Panc1 (cell line): ENCODE measurements at regions not wholly inside any gene's neighbourhood (a gene's known extent, or its start where the extent isn't known, plus 50 kb on each side); places are given as distances from the start of the nearest gene placed in this dataset.

Experiments used
- ATAC-seq: fragments of 200-7000 bp; cut with Tn5 transposase; 2 replicates; pipeline ENCODE4 v1.9.1; 2020; ENCODE audit warnings: mild to moderate bottlenecking, moderate library complexity
- BruUV-seq: library from RNA; stranded (reverse); fragments of 400-500 nt; replicated peaks from 2 replicates; lab custom pipeline; 2021; lab: Mats Ljungman, UMichigan
- CTCF ChIA-PET: fragments of 300-600 bp; sonication (Branson Sonifier 250); formaldehyde crosslinking; loops from one replicate; lab custom pipeline; 2022; ENCODE audit warnings: antibody characterized with exemption; lab: Charles Lee
- POLR2A ChIA-PET: fragments of 300-600 bp; sonication (Branson Sonifier 250); formaldehyde crosslinking; loops from one replicate; lab custom pipeline; 2022; ENCODE audit warnings: antibody characterized with exemption; lab: Charles Lee
- DNase-seq: peaks from one replicate; pipeline ENCODE4 v3.0.0-alpha.2; 2010; ENCODE audit warnings: low read depth, low spot score
- H3K27ac ChIP-seq: 2 replicates; pipeline ENCODE4 v1.5.1; 2011; ENCODE audit warnings: mild to moderate bottlenecking, low read length, inconsistent platforms
- H3K27me3 ChIP-seq: fragments of 200-500 bp; sonication (Bioruptor generic); 2 replicates; pipeline ENCODE4 v1.6.0; 2014; ENCODE audit warnings: low read length, inconsistent platforms; ENCODE audit not compliant: control insufficient read depth, insufficient read depth
- H3K36me3 ChIP-seq: fragments of 200-500 bp; sonication (Bioruptor generic); 2 replicates; pipeline ENCODE4 v1.5.1; 2014; ENCODE audit warnings: inconsistent platforms, mild to moderate bottlenecking, low read length, moderate library complexity; ENCODE audit not compliant: control insufficient read depth, insufficient read depth
- H3K4me1 ChIP-seq: 2 replicates; pipeline ENCODE4 v1.5.1; 2011; ENCODE audit warnings: inconsistent platforms, mild to moderate bottlenecking, low read length, moderate library complexity; ENCODE audit not compliant: control insufficient read depth, insufficient read depth
- H3K4me3 ChIP-seq, 2 experiments: 2 replicates each; pipeline ENCODE4 v1.5.1; 2011 to 2012; ENCODE audit warnings: low read depth in 2 of 2, low read length in 2 of 2, mild to moderate bottlenecking in 2 of 2, inconsistent platforms in 1 of 2, moderate library complexity in 1 of 2
- H3K9me3 ChIP-seq: fragments of 200-500 bp; sonication (Bioruptor generic); 2 replicates; pipeline ENCODE4 v1.5.1; 2014; ENCODE audit warnings: low read depth, mild to moderate bottlenecking, inconsistent platforms, low read length, moderate library complexity; ENCODE audit not compliant: control insufficient read depth, insufficient read depth
- CTCF ChIP-seq: fragments of 450-650 bp; IDR thresholded peaks from 2 replicates; pipeline ENCODE4 v1.5.1; 2017; ENCODE audit warnings: mild to moderate bottlenecking
- POLR2AphosphoS5 ChIP-seq: IDR thresholded peaks from 2 replicates; pipeline ENCODE4 v1.6.1; 2012; ENCODE audit warnings: mild to moderate bottlenecking, low read depth, low read length, moderate library complexity
- REST ChIP-seq, 2 experiments: IDR thresholded peaks; 2 replicates each; pipeline ENCODE4 v1.6.1; 2011 to 2012; ENCODE audit warnings: low read depth in 2 of 2, control low read depth in 1 of 2, low read length in 1 of 2, mild to moderate bottlenecking in 1 of 2, moderate library complexity in 1 of 2; ENCODE audit not compliant: insufficient read depth in 1 of 2
- SIN3A ChIP-seq: IDR thresholded peaks from 2 replicates; pipeline ENCODE4 v1.6.1; 2012; ENCODE audit warnings: low read depth, mild to moderate bottlenecking, low read length, moderate library complexity, borderline replicate concordance; ENCODE audit not compliant: insufficient read depth
- TCF7L2 ChIP-seq: IDR thresholded peaks from 2 replicates; pipeline ENCODE4 v1.6.1; 2011; ENCODE audit warnings: mild to moderate bottlenecking, low read depth, low read length, inconsistent platforms
- in situ Hi-C: cut with HindIII; loops from 2 replicates; pipeline ENCODE4 v1.10.0; 2016; ENCODE audit warnings: low sequenced_read_pairs, low pct_unique_long_range_greater_than_20kb
- intact Hi-C: fragments of 100-400 bp; cut with micrococcal nuclease; formaldehyde crosslinking; loops from one replicate; pipeline ENCODE4 v1.10.0; 2022; ENCODE audit not compliant: unreplicated experiment

- no peaks in the 10 kb centered on the region for H3K36me3 ChIP-seq
- no peaks in the 10 kb centered on the region for H3K4me1 ChIP-seq
- H3K27ac ChIP-seq, result no peak overlapping the region
- BruUV-seq, result no TSS peak
- DNase-seq, result no peak
- H3K27me3 ChIP-seq, result no peaks in the 10 kb centered on the region
- ChIA-PET CTCF (interaction anchor here (0.6 kb wide), 1 partner anchor 465 kb away, joined by 3 read pairs; no protein-coding TSS in a partner anchor), POLR2A (no interaction called here)
- TF ChIP-seq CTCF (no peak), TCF7L2 (no peak), POLR2AphosphoS5 (no peak), SIN3A (no peak), REST (IDR thresholded peaks at IDR 0.05; ENCODE audit: insufficient read depth in 1 of 2, low read depth in 2 of 2, low read length in 1 of 2) (no peak)
- in situ Hi-C loops (no loop called here), intact Hi-C loops (no loop called here)
- no peak overlapping the region for H3K4me3 ChIP-seq
- ATAC-seq, result no peak
- H3K9me3 ChIP-seq, result no peaks in the 10 kb centered on the region
Observed at GRCh38 chr21:16115461-16115860, 385.7 kb downstream of the USP25 start.

DNA sequence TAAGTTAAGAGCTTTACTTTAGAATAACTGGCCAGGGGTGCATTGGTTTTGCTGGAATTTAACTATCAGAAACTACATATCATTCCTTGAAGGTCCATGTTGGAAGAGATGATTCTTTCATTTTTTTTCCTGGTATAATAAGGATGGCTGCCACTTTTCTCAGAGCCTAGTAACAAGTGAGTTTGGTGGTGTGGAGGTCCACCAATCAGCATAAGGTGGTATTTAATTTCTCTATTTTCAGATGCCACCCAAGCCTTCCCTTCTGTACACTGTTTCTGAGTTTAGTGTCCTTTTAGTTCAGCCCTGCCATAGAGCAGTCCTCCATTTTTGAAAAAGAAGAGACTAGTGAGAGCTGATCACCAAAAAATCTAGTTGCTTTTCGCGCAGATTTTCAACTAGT lies 386.3 kb downstream of the USP25 start:
- H3K36me3 ChIP-seq, result no peaks in the 10 kb centered on the region
- no peaks in the 10 kb centered on the region for H3K9me3 ChIP-seq
- BruUV-seq, result no TSS peak
- in situ Hi-C loops, result no loop called here
- H3K4me1 ChIP-seq, result no peaks in the 10 kb centered on the region
- ATAC-seq (no peak), DNase-seq (no peak)
- no peak overlapping the region for H3K4me3 ChIP-seq
- ChIA-PET POLR2A (no interaction called here), CTCF (no interaction called here)
- intact Hi-C loops, result no loop called here
- no peak overlapping the region for H3K27ac ChIP-seq
- no peak for TF ChIP-seq CTCF
- TF ChIP-seq TCF7L2, result no peak
- no peak for TF ChIP-seq REST (IDR thresholded peaks at IDR 0.05; ENCODE audit: insufficient read depth in 1 of 2, low read depth in 2 of 2, low read length in 1 of 2)
- no peak for TF ChIP-seq POLR2AphosphoS5
- no peak for TF ChIP-seq SIN3A
- H3K27me3 ChIP-seq, result no peaks in the 10 kb centered on the region
